B cell (primary cell): ENCODE measurements at regions not wholly inside any gene's neighbourhood (a gene's known extent, or its start where the extent isn't known, plus 50 kb on each side); places are given as distances from the start of the nearest gene placed in this dataset.

Source experiments
- ATAC-seq: fragments of 200-7000 bp; cut with Tn5 transposase; one replicate; pipeline ENCODE4 v1.10.0; 2021; ENCODE audit warnings: low read depth, mild to moderate bottlenecking, moderate number of reproducible peaks, moderate library complexity
- CTCF ChIA-PET: fragments of 350-600 bp; sonication (Branson Sonifier 250); formaldehyde crosslinking; loops from one replicate; lab custom pipeline; 2021; ENCODE audit warnings: antibody characterized with exemption, inconsistent platforms; lab: Charles Lee
- POLR2A ChIA-PET: fragments of 350-600 bp; sonication (Branson Sonifier 250); formaldehyde crosslinking; loops from one replicate; lab custom pipeline; 2021; ENCODE audit warnings: antibody characterized with exemption; lab: Charles Lee
- DNase-seq: peaks from one replicate; pipeline ENCODE4 v3.0.0; 2013
- H2AFZ ChIP-seq: 2 replicates; pipeline ENCODE4 v1.6.1; 2012; ENCODE audit warnings: mild to moderate bottlenecking, low read depth, low read length; ENCODE audit not compliant: insufficient read depth, poor library complexity, severe bottlenecking
- H3K27ac ChIP-seq, 2 donors: 1 replicate in 1 of 2; 2 replicates in 1 of 2; pipeline ENCODE4 v1.5.1; 2012 to 2013; ENCODE audit warnings: low read length in 2 of 2, mild to moderate bottlenecking in 2 of 2, moderate library complexity in 1 of 2
- H3K27me3 ChIP-seq, 4 experiments: fragments of 200-600 bp in 1 of 4; sonication (generic) in 1 of 4; replicated peaks in 1 of 4; 1 replicate in 2 of 4; 2 replicates in 2 of 4; pipeline versions ENCODE4 v1.6.1 to v1.7.0; 2013 to 2016; ENCODE audit warnings: low read length in 3 of 4, mild to moderate bottlenecking in 2 of 4, mixed read lengths in 1 of 4, moderate library complexity in 1 of 4; ENCODE audit not compliant: insufficient read depth in 4 of 4, control insufficient read depth in 3 of 4; ENCODE audit errors: control extremely low read depth in 1 of 4
- H3K36me3 ChIP-seq, 2 experiments: replicated peaks in 1 of 2; 1 replicate in 1 of 2; 2 replicates in 1 of 2; pipeline versions ENCODE4 v1.6.1 to v1.7.1; 2013; ENCODE audit warnings: low read length in 1 of 2; ENCODE audit not compliant: insufficient read depth in 2 of 2, control insufficient read depth in 1 of 2; ENCODE audit errors: control extremely low read depth in 1 of 2, extremely low read depth in 1 of 2
- H3K4me1 ChIP-seq, 2 donors: fragments of 200-600 bp in 1 of 2; sonication (generic) in 1 of 2; 1 replicate in 1 of 2; 2 replicates in 1 of 2; pipeline versions ENCODE4 v1.5.1 to v1.6.1; 2013 to 2017; ENCODE audit warnings: low read length in 2 of 2; ENCODE audit not compliant: control insufficient read depth in 2 of 2, insufficient read depth in 2 of 2
- H3K4me2 ChIP-seq: replicated peaks from 2 replicates; pipeline ENCODE3; 2012; ENCODE audit warnings: mild to moderate bottlenecking, low read depth, low read length; ENCODE audit not compliant: poor library complexity, severe bottlenecking
- H3K4me3 ChIP-seq, 5 experiments: fragments of 200-600 bp in 1 of 5; sonication (generic) in 1 of 5; 1 replicate in 3 of 5; 2 replicates in 2 of 5; pipeline versions ENCODE4 v1.5.1 to v1.7.0; 2011 to 2016; ENCODE audit warnings: low read length in 4 of 5, mild to moderate bottlenecking in 4 of 5, low read depth in 2 of 5, control low read depth in 1 of 5, moderate library complexity in 1 of 5; ENCODE audit not compliant: insufficient read depth in 1 of 5; ENCODE audit errors: control extremely low read depth in 1 of 5, extremely low read depth in 1 of 5
- H3K79me2 ChIP-seq: fragments of 200-600 bp; sonication (generic); one replicate; pipeline ENCODE4 v1.6.0; 2016; ENCODE audit warnings: low read length; ENCODE audit not compliant: control insufficient read depth, insufficient read depth
- H3K9ac ChIP-seq: fragments of 200-600 bp; sonication (generic); 2 replicates; pipeline ENCODE4 v1.6.1; 2017; ENCODE audit warnings: mild to moderate bottlenecking, low read length, moderate library complexity
- H3K9me3 ChIP-seq, 3 donors: one replicate each; pipeline versions ENCODE4 v1.6.1 to v1.7.1; 2013; ENCODE audit warnings: low read length in 2 of 3; ENCODE audit not compliant: control insufficient read depth in 2 of 3, insufficient read depth in 1 of 3; ENCODE audit errors: control extremely low read depth in 1 of 3
- H4K20me1 ChIP-seq: 2 replicates; pipeline ENCODE4 v1.6.0; 2012; ENCODE audit warnings: mild to moderate bottlenecking, low read length; ENCODE audit not compliant: insufficient read depth, control insufficient read depth, poor library complexity, severe bottlenecking
- H3K27ac Mint-ChIP-seq: one replicate; pipeline ENCODE4 v1.8.0; 2021; ENCODE audit warnings: mixed read lengths
- H3K27me3 Mint-ChIP-seq: one replicate; pipeline ENCODE4 v1.8.0; 2021; ENCODE audit warnings: mixed read lengths
- H3K4me1 Mint-ChIP-seq: one replicate; pipeline ENCODE4 v1.8.0; 2021; ENCODE audit warnings: mixed read lengths
- H3K4me3 Mint-ChIP-seq: one replicate; pipeline ENCODE4 v1.8.0; 2021; ENCODE audit warnings: mixed read lengths
- H3K9me3 Mint-ChIP-seq: one replicate; pipeline ENCODE4 v1.8.0; 2022; ENCODE audit warnings: mixed read lengths; ENCODE audit not compliant: insufficient read depth
- CTCF ChIP-seq: fragments of 200-600 bp; IDR thresholded peaks from one replicate; pipeline ENCODE4 v1.8.0; 2022; ENCODE audit warnings: antibody characterized with exemption, mild to moderate bottlenecking
- EZH2 ChIP-seq: IDR thresholded peaks from 2 replicates; pipeline ENCODE4 v1.6.1; 2012; ENCODE audit warnings: borderline replicate concordance, low read depth, mild to moderate bottlenecking, moderate library complexity, low read length; ENCODE audit not compliant: insufficient read depth, poor library complexity, severe bottlenecking
- WGBS: methylation state at CpG from one replicate; pipeline ENCODE4 v1.1.5; 2013; ENCODE audit warnings: missing lambda C conversion rate; ENCODE audit not compliant: insufficient coverage; 5-methylcytosine and 5-hydroxymethylcytosine counted together
- intact Hi-C: fragments of 100-400 bp; cut with micrococcal nuclease; formaldehyde crosslinking; loops from one replicate; pipeline ENCODE4 v1.10.0; 2022

GRCh38 chr9:26527931-26528330, 364.7 kb downstream of the CAAP1 start:
- POLR2A ChIA-PET = no interaction called here
- no peak for ATAC-seq
- Histone ChIP-seq H3K9me3 (no peaks in the 10 kb centered on the region), H4K20me1 (no peaks in the 10 kb centered on the region), H3K27me3 (no peaks in the 10 kb centered on the region), H3K9ac (no peak overlapping the region), H3K4me3 (no peak overlapping the region), H3K36me3 (no peaks in the 10 kb centered on the region), H3K4me2 (no peak overlapping the region), H3K27ac (no peak overlapping the region), H3K4me1 (no peaks in the 10 kb centered on the region), H3K79me2 (no peaks in the 10 kb centered on the region), H2AFZ (no peak overlapping the region)
- DNase-seq = no peak
- WGBS = 100% methylated on average over 1 of the region's 4 CpGs
- Mint-ChIP-seq H3K4me1 (no peaks in the 10 kb centered on the region), H3K9me3 (peaks cover 3% of the 10 kb centered on the region), H3K27ac (no peak overlapping the region), H3K27me3 (no peaks in the 10 kb centered on the region), H3K4me3 (no peak overlapping the region)
- intact Hi-C loops = no loop called here
- CTCF ChIA-PET = no interaction called here
- TF ChIP-seq EZH2 = no peak
- TF ChIP-seq CTCF = no peak

GRCh38 chr9:26524267-26524666, 368.3 kb downstream of the CAAP1 start:
- Histone ChIP-seq H2AFZ (no peak overlapping the region), H3K36me3 (no peaks in the 10 kb centered on the region), H3K4me3 (no peak overlapping the region), H4K20me1 (no peaks in the 10 kb centered on the region), H3K9me3 (peaks cover 0 to 2% (median 0%) of the 10 kb centered on the region in 3 donors), H3K9ac (no peak overlapping the region), H3K27me3 (no peaks in the 10 kb centered on the region), H3K27ac (no peak overlapping the region), H3K4me1 (no peaks in the 10 kb centered on the region), H3K79me2 (no peaks in the 10 kb centered on the region), H3K4me2 (no peak overlapping the region)
- H3K27ac Mint-ChIP-seq = no peak overlapping the region
- ChIA-PET CTCF (no interaction called here), POLR2A (no interaction called here)
- H3K4me1 Mint-ChIP-seq = no peaks in the 10 kb centered on the region
- H3K9me3 Mint-ChIP-seq = no peaks in the 10 kb centered on the region
- no peak for ATAC-seq
- TF ChIP-seq EZH2 = no peak
- TF ChIP-seq CTCF = no peak
- no peak overlapping the region for H3K4me3 Mint-ChIP-seq
- intact Hi-C loops = no loop called here
- DNase-seq = no peak
- WGBS = no CpG with 5 or more reads among the region's 1 CpG
- no peaks in the 10 kb centered on the region for H3K27me3 Mint-ChIP-seq
